HEK293 (cell line): ENCODE measurements at regions not wholly inside any gene's neighbourhood (a gene's known extent, or its start where the extent isn't known, plus 50 kb on each side); places are given as distances from the start of the nearest gene placed in this dataset.

ENCODE experiments used
- CTCF ChIP-seq: fragments of 450-650 bp; formaldehyde crosslinking; IDR thresholded peaks from 2 replicates; pipeline ENCODE4 v1.5.1; 2016; ENCODE audit warnings: missing biosample characterization, missing genetic modification characterization
- ZNF416 ChIP-seq: fragments of 450-650 bp; formaldehyde crosslinking; IDR thresholded peaks from 2 replicates; pipeline ENCODE4 v1.5.1; 2016; ENCODE audit warnings: missing biosample characterization, missing genetic modification characterization
- ZNF830 ChIP-seq: fragments of 450-650 bp; IDR thresholded peaks from 2 replicates; pipeline ENCODE4 v1.5.0; 2018; ENCODE audit warnings: missing biosample characterization, missing genetic modification characterization, low read depth, mild to moderate bottlenecking, moderate library complexity

- TF ChIP-seq CTCF (tag by site-specific recombination) (no peak), ZNF416 (tag by site-specific recombination) (no peak), ZNF830 (no peak)
Measured at GRCh38 chr18:26740396-26740795, 125.1 kb downstream of the AQP4 start.
